ENCODE measurements at regions not wholly inside any gene's neighbourhood (a gene's known extent, or its start where the extent isn't known, plus 50 kb on each side); places are given as distances from the start of the nearest gene placed in this dataset.

- no peak for TF ChIP-seq CTCF (IDR thresholded peaks at IDR 0.05)
- no peak for TF ChIP-seq EZH2phosphoT487 (IDR thresholded peaks at IDR 0.05)
Measured at GRCh38 chr18:44629406-44629805, 51.3 kb upstream of the SETBP1 start.

All from neural progenitor cell (in vitro differentiated cells).